ENCODE measurements at regions not wholly inside any gene's neighbourhood (a gene's known extent, or its start where the extent isn't known, plus 50 kb on each side); places are given as distances from the start of the nearest gene placed in this dataset.

DNA sequence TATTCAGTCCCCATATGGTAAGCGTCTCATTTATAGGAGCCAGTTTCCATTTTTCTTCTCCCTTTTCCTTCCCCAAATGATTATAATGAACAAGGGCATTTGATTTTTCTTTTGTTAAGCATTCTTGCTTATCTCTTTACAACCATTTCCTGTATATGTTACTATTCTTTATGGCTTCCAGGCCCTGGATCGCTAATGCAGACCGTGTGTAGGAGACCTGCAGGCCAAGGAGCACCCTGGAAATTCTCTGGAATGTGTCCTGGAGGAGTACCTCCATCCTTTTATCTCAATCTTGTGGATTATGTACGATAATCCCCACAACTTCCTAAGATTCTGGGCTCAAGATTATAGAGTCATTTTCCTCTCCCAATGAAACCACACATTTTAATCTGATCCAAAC, 439.6 kb upstream of the MMADHC start:
- TF ChIP-seq, protein P1, sequence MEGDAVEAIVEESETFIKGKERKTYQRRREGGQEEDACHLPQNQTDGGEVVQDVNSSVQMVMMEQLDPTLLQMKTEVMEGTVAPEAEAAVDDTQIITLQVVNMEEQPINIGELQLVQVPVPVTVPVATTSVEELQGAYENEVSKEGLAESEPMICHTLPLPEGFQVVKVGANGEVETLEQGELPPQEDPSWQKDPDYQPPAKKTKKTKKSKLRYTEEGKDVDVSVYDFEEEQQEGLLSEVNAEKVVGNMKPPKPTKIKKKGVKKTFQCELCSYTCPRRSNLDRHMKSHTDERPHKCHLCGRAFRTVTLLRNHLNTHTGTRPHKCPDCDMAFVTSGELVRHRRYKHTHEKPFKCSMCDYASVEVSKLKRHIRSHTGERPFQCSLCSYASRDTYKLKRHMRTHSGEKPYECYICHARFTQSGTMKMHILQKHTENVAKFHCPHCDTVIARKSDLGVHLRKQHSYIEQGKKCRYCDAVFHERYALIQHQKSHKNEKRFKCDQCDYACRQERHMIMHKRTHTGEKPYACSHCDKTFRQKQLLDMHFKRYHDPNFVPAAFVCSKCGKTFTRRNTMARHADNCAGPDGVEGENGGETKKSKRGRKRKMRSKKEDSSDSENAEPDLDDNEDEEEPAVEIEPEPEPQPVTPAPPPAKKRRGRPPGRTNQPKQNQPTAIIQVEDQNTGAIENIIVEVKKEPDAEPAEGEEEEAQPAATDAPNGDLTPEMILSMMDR (conservative IDR thresholded peaks at IDR 0.05; ENCODE audit: low read depth, low read length), result no peak
- TF ChIP-seq EZH2 (IDR thresholded peaks at IDR 0.05; ENCODE audit: low read length, unreplicated experiment) (no peak), EZH2phosphoT487 (IDR thresholded peaks at IDR 0.05; ENCODE audit: borderline replicate concordance, low read length) (no peak)

All from PC-3 (cell line).